Duodenal mucosa (tissue), 2 donors: ENCODE measurements at regions not wholly inside any gene's neighbourhood (a gene's known extent, or its start where the extent isn't known, plus 50 kb on each side); places are given as distances from the start of the nearest gene placed in this dataset.
"Not testable (repeated sequence)": the region's sequence is repeated elsewhere in the genome, so short reads cannot be mapped to it uniquely, and the experiment has no call there.

ENCODE experiments used
- H3K27ac ChIP-seq: one replicate; pipeline ENCODE4 v1.7.0; 2013; ENCODE audit warnings: low read depth, low read length
- H3K27me3 ChIP-seq, 2 donors: one replicate each; pipeline ENCODE4 v1.7.0; 2013; ENCODE audit warnings: low read length in 2 of 2, control low read depth in 1 of 2; ENCODE audit not compliant: insufficient read depth in 2 of 2, control insufficient read depth in 1 of 2
- H3K36me3 ChIP-seq, 2 donors: one replicate each; pipeline ENCODE4 v1.7.0; 2013; ENCODE audit warnings: low read length in 2 of 2, control low read depth in 1 of 2; ENCODE audit not compliant: insufficient read depth in 2 of 2, control insufficient read depth in 1 of 2
- H3K4me1 ChIP-seq, 2 donors: one replicate each; pipeline ENCODE4 v1.7.0; 2013; ENCODE audit warnings: low read length in 2 of 2, control low read depth in 1 of 2; ENCODE audit not compliant: insufficient read depth in 2 of 2, control insufficient read depth in 1 of 2
- H3K4me3 ChIP-seq, 2 donors: one replicate each; pipeline ENCODE4 v1.7.0; 2013; ENCODE audit warnings: low read length in 2 of 2, low read depth in 1 of 2
- H3K9ac ChIP-seq, 2 donors: one replicate each; pipeline ENCODE4 v1.7.0; 2013; ENCODE audit warnings: low read length in 2 of 2, low read depth in 1 of 2
- H3K9me3 ChIP-seq, 2 donors: one replicate each; pipeline ENCODE4 v1.7.0; 2013; ENCODE audit warnings: low read length in 2 of 2, control low read depth in 1 of 2; ENCODE audit not compliant: control insufficient read depth in 1 of 2

DNA sequence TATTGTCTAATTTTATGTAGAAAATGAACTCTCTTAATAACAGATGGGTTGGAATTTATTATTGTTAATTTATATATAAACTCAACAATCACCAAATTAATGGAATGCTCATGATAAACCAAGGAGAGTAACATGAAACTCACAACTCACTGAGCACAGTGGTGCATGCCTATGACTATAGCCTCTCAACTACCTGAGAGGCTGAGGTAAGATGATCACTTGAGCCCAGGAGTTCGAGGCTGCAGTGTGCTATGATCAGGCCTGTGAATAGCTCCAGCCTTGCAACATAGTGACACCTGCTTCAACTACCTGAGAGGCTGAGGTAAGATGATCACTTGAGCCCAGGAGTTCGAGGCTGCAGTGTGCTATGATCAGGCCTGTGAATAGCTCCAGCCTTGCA is 848.6 kb downstream of the DIPK2A start:
- H3K4me1 ChIP-seq, H3K27me3 ChIP-seq, H3K4me3 ChIP-seq, H3K27ac ChIP-seq, H3K9me3 ChIP-seq, H3K9ac ChIP-seq, H3K36me3 ChIP-seq: not testable (repeated sequence)

DNA sequence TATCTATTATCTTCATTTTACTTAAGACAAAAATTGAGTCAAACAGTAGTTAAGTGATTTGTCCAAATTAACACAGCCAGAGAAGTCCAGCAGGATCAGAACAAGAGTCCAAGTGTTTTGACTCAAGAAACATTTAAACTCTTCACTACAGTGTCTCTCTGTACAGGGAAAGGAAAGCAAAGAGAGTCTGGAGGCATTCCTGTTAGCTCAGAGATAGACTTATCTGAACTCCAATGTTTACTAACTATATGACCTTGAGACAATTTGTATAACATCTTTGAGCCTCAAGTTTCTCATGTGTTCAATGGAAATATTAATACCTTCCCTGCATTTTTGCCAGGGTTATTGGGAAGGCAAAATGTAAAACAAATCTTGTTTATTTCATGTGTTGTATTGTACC is 849.1 kb downstream of the DIPK2A start:
- Histone ChIP-seq H3K4me1 (no peaks in the 10 kb centered on the region), H3K9me3 (no peaks in the 10 kb centered on the region), H3K27me3 (no peaks in the 10 kb centered on the region), H3K4me3 (no peak overlapping the region), H3K27ac (no peak overlapping the region), H3K36me3 (no peaks in the 10 kb centered on the region), H3K9ac (no peak overlapping the region)

GRCh38 chr3:144821583-144821982 is 850.0 kb downstream of the DIPK2A start:
- Histone ChIP-seq H3K9ac (no peak overlapping the region), H3K27ac (no peak overlapping the region), H3K9me3 (no peaks in the 10 kb centered on the region), H3K36me3 (no peaks in the 10 kb centered on the region), H3K27me3 (no peaks in the 10 kb centered on the region), H3K4me3 (no peak overlapping the region), H3K4me1 (no peaks in the 10 kb centered on the region)

DNA sequence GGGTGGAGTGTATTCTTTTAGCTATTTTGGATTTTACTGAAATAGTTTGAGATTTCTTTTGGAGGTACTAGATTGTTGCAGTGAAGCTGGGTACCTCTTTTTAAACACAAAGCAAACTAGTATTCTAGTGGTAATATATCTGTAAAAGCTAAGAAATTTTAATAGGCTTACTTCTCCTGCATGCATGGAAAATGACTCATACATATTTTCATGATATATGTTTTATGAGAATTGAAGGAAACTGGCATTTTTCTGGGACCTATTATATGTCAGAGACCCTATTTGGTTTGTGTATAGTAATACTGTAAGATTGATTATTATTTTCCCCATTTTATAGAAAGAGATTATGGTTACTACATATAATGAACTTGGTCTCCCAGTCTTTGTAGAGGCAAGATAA is 851.0 kb downstream of the DIPK2A start:
- Histone ChIP-seq H3K27me3 (no peaks in the 10 kb centered on the region), H3K9ac (no peak overlapping the region), H3K27ac (no peak overlapping the region), H3K4me1 (no peaks in the 10 kb centered on the region), H3K36me3 (no peaks in the 10 kb centered on the region), H3K4me3 (no peak overlapping the region), H3K9me3 (no peaks in the 10 kb centered on the region)

DNA sequence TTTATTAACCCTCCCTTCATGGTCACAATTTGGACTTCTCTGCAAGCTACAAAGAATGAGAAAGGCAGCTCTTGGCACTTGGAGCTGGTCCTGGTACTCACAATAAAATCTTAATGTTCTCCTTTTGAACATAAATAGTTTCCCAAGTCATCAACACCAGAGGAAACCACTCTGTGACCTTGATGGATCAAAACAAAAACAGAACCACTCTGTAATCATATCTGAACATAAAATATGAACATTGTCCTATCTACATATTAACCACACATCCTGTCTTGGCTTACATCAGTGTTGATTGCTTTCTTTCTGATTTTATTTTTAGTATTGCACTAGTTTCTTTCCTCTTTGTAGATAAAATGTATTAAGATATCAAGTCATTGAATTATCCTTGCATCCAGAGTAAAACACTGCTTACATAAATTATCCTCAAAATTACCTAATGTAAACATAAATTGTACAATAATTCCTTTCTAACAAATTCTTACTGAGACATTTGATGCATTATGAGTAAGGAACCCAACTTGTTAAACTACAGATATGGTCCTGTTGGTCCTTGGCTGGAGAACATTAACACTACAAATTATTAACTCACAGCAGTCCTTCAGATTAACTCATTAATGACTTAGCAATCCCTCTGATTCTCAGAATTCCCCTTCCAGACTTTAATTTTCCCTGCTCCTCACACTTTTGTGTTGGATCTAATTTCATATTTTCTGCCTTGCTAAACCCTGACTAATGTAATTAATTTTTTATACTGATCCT is 860.5 kb downstream of the DIPK2A start:
- peaks cover 4 to 9% of the 10 kb centered on the region in 2 donors for H3K9me3 ChIP-seq
- H3K27ac ChIP-seq = no peak overlapping the region
- no peak overlapping the region for H3K4me3 ChIP-seq
- no peaks in the 10 kb centered on the region for H3K36me3 ChIP-seq
- H3K27me3 ChIP-seq = no peaks in the 10 kb centered on the region
- no peaks in the 10 kb centered on the region for H3K4me1 ChIP-seq
- no peak overlapping the region for H3K9ac ChIP-seq

GRCh38 chr3:144839991-144840390 is 868.4 kb downstream of the DIPK2A start:
- no peaks in the 10 kb centered on the region for H3K36me3 ChIP-seq
- no peak overlapping the region for H3K4me3 ChIP-seq
- H3K27ac ChIP-seq = no peak overlapping the region
- H3K9ac ChIP-seq = no peak overlapping the region
- H3K4me1 ChIP-seq = no peaks in the 10 kb centered on the region
- no peaks in the 10 kb centered on the region for H3K27me3 ChIP-seq
- H3K9me3 ChIP-seq = peaks cover 0 to under 1% of the 10 kb centered on the region in 2 donors

DNA sequence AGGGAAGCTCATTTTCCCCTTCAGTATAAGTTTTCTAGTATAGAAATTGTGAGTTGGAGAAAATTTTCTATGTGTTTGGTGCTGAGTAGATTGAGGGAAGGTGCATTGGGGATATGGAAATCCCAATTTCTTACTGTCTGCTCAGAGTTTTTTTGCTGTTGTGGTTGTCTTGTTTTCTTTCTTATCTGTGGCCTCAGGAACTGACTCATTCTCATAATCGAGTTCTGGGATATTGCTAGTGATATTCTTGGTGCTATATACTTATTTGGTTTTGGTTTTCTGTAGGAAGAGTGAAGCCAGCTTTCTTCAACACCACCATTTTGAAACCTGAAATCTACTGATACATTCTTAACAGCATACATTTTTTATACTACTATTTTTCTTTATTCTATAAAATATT is 869.2 kb downstream of the DIPK2A start:
- Histone ChIP-seq H3K4me3 (no peak overlapping the region), H3K9ac (no peak overlapping the region), H3K27ac (no peak overlapping the region), H3K36me3 (no peaks in the 10 kb centered on the region), H3K4me1 (no peaks in the 10 kb centered on the region), H3K27me3 (no peaks in the 10 kb centered on the region), H3K9me3 (no peaks in the 10 kb centered on the region)

DNA sequence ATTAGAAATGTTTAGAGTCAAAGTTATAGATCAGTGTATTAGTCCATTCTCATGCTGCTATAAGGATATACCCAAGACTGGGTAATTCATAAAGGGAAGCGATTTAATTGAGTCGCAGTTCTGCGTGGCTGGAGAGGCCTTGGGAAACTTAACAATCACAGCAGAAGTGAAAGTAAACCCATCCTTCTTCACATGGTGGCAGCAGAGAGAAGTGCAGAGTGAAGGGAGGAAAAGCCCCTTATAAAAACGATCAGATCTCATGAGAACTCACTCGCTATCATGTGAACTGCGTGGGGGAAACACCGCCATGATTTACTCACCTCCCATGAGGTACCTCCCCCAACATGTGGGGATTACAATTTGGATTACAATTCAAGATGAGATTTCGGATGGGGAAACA is 871.5 kb downstream of the DIPK2A start:
- no peaks in the 10 kb centered on the region for H3K4me1 ChIP-seq

DNA sequence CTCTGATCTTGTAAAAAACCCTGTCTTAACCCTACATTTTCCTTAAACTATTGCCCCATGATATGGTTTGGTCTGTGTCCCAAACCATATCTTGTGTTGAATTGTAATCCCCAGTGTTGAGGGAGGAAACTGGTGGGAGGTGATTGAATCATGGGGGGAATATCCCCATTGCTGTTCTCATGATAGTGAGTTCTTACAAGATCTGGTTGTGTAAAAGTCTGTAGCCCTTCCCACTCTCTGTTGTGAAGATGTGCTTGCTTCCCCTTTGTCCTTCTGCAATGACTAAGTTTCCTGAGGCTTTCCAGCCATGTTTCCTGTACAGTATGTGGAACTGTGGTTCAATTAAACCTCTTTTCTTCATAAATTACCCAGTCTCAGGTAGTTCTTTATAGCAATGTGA is 881.4 kb downstream of the DIPK2A start:
- no peak overlapping the region for H3K27ac ChIP-seq
- no peak overlapping the region for H3K9ac ChIP-seq
- no peaks in the 10 kb centered on the region for H3K27me3 ChIP-seq
- H3K4me1 ChIP-seq = no peaks in the 10 kb centered on the region
- no peaks in the 10 kb centered on the region for H3K9me3 ChIP-seq
- H3K36me3 ChIP-seq = no peaks in the 10 kb centered on the region
- H3K4me3 ChIP-seq = no peak overlapping the region

More for the DNA sequence above, 871.5 kb downstream of the DIPK2A start:
- Histone ChIP-seq H3K4me3 (no peak overlapping the region), H3K9ac (no peak overlapping the region), H3K27ac (no peak overlapping the region), H3K36me3 (no peaks in the 10 kb centered on the region), H3K9me3 (no peaks in the 10 kb centered on the region), H3K27me3 (no peaks in the 10 kb centered on the region)

GRCh38 chr3:144854020-144854419 is 882.4 kb downstream of the DIPK2A start:
- H3K36me3 ChIP-seq, H3K4me3 ChIP-seq, H3K9me3 ChIP-seq, H3K27ac ChIP-seq, H3K9ac ChIP-seq, H3K4me1 ChIP-seq, H3K27me3 ChIP-seq: not testable (repeated sequence)

- Histone ChIP-seq H3K36me3 (no peaks in the 10 kb centered on the region), H3K27ac (no peak overlapping the region), H3K4me3 (no peak overlapping the region), H3K4me1 (no peaks in the 10 kb centered on the region), H3K27me3 (no peaks in the 10 kb centered on the region), H3K9ac (no peak overlapping the region), H3K9me3 (no peaks in the 10 kb centered on the region)
Observed at GRCh38 chr3:144859161-144859560, 887.5 kb downstream of the DIPK2A start.
